ENCODE measurements at regions not wholly inside any gene's neighbourhood (a gene's known extent, or its start where the extent isn't known, plus 50 kb on each side); places are given as distances from the start of the nearest gene placed in this dataset.
"Not testable (repeated sequence)": the region's sequence is repeated elsewhere in the genome, so short reads cannot be mapped to it uniquely, and the experiment has no call there.

DNA sequence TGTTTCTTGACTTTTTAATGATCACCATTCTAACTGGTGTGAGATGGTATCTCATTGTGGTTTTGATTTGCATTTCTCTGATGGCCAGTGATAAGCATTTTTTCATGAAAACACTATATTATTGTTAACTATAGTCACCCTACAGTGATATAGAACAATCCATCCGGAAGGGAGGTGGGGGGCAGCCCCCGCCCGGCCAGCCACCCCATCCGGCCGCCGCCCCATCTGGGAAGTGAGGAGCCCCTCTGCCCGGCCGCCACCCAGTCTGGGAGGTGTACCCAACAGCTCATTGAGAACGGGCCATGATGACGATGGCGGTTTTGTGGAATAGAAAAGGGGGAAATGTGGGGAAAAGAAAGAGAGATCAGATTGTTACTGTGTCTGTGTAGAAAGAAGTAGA is 106.8 kb downstream of the ZNF648 start:
- TF ChIP-seq, protein P1, sequence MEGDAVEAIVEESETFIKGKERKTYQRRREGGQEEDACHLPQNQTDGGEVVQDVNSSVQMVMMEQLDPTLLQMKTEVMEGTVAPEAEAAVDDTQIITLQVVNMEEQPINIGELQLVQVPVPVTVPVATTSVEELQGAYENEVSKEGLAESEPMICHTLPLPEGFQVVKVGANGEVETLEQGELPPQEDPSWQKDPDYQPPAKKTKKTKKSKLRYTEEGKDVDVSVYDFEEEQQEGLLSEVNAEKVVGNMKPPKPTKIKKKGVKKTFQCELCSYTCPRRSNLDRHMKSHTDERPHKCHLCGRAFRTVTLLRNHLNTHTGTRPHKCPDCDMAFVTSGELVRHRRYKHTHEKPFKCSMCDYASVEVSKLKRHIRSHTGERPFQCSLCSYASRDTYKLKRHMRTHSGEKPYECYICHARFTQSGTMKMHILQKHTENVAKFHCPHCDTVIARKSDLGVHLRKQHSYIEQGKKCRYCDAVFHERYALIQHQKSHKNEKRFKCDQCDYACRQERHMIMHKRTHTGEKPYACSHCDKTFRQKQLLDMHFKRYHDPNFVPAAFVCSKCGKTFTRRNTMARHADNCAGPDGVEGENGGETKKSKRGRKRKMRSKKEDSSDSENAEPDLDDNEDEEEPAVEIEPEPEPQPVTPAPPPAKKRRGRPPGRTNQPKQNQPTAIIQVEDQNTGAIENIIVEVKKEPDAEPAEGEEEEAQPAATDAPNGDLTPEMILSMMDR (IDR thresholded peaks at IDR 0.05) = not testable (repeated sequence)
- TF ChIP-seq POLR2A, POLR2AphosphoS5, EP300 (IDR thresholded peaks at IDR 0.05): not testable (repeated sequence)
